SU-DHL-6 (cell line): ENCODE measurements at regions not wholly inside any gene's neighbourhood (a gene's known extent, or its start where the extent isn't known, plus 50 kb on each side); places are given as distances from the start of the nearest gene placed in this dataset.

ENCODE experiments used
- EZH2phosphoT487 ChIP-seq: fragments of 200-600 bp; sonication (generic), shearing (Covaris generic); conservative IDR thresholded peaks from 2 replicates; pipeline ENCODE4 v1.6.1; 2018; ENCODE audit warnings: mild to moderate bottlenecking, antibody characterized with exemption, low read length, moderate library complexity, mixed read lengths
- TF ChIP-seq, protein P1 (sequence below): fragments of 200-600 bp; sonication (generic); IDR thresholded peaks from one replicate; pipeline ENCODE4 v1.5.1; 2017; ENCODE audit warnings: antibody characterized with exemption, mild to moderate bottlenecking, low read length, moderate library complexity; ENCODE audit not compliant: insufficient read depth, poor library complexity, severe bottlenecking

DNA sequence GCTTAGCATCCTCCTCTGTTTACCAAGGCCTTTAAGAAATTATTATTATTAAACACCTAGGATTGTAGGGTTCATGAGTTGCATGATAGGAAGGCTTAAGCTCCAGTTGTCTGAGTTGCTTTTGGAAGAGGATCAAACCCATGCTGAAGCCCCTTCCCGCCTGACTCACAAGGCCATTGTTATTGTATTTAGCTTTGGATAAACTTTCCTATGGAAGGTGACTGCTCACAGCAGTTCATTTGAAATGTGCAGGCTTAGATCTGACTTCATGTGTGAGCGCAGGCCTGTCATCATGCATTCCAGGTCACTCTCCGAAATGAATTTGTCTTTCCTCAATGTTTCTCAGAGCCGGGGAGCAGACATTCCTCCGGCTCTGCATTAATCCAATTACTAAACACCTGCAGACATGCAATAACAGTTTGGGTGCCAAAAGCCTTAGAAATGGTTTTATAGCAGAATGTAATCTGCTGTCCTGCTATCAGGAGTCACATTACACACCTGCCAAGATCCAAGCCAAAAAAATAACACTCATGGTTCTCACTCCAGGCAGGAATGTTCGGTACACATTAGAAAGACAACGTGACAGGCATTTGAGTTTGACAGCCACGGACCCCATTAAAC lies 119.9 kb downstream of the OSR1 start:
- TF ChIP-seq, protein P1, sequence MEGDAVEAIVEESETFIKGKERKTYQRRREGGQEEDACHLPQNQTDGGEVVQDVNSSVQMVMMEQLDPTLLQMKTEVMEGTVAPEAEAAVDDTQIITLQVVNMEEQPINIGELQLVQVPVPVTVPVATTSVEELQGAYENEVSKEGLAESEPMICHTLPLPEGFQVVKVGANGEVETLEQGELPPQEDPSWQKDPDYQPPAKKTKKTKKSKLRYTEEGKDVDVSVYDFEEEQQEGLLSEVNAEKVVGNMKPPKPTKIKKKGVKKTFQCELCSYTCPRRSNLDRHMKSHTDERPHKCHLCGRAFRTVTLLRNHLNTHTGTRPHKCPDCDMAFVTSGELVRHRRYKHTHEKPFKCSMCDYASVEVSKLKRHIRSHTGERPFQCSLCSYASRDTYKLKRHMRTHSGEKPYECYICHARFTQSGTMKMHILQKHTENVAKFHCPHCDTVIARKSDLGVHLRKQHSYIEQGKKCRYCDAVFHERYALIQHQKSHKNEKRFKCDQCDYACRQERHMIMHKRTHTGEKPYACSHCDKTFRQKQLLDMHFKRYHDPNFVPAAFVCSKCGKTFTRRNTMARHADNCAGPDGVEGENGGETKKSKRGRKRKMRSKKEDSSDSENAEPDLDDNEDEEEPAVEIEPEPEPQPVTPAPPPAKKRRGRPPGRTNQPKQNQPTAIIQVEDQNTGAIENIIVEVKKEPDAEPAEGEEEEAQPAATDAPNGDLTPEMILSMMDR, result no peak
- no peak for TF ChIP-seq EZH2phosphoT487
